Neural progenitor cell (in vitro differentiated cells): ENCODE measurements at regions not wholly inside any gene's neighbourhood (a gene's known extent, or its start where the extent isn't known, plus 50 kb on each side); places are given as distances from the start of the nearest gene placed in this dataset.
"Not testable (repeated sequence)": the region's sequence is repeated elsewhere in the genome, so short reads cannot be mapped to it uniquely, and the experiment has no call there.

Source experiments
- CTCF ChIP-seq: fragments of 200-600 bp; sonication (generic); IDR thresholded peaks from 2 replicates; pipeline ENCODE4 v1.5.1; 2017; ENCODE audit warnings: antibody characterized with exemption, mild to moderate bottlenecking
- EZH2 ChIP-seq: fragments of 200-600 bp; sonication (generic); IDR thresholded peaks from 2 replicates; pipeline ENCODE4 v1.6.1; 2017; ENCODE audit warnings: antibody characterized with exemption, mild to moderate bottlenecking, moderate library complexity

- not testable (repeated sequence) for TF ChIP-seq EZH2, CTCF
Observed at GRCh38 chr18:9004308-9004707, 98.2 kb upstream of the NDUFV2 start.
